Spleen (tissue), 7 donors: ENCODE measurements at regions not wholly inside any gene's neighbourhood (a gene's known extent, or its start where the extent isn't known, plus 50 kb on each side); places are given as distances from the start of the nearest gene placed in this dataset.

ENCODE experiments used
- POLR2A ChIP-seq, 3 donors: fragments of 450-650 bp; IDR thresholded peaks; one replicate each; pipeline ENCODE4 v1.5.1; 2017; ENCODE audit warnings: antibody characterized with exemption in 3 of 3, mild to moderate bottlenecking in 1 of 3
- POLR2AphosphoS5 ChIP-seq, 3 donors: sonication (generic); formaldehyde crosslinking; IDR thresholded peaks; one replicate each; pipeline ENCODE4 v1.5.1; 2017; ENCODE audit warnings: antibody characterized with exemption in 3 of 3
- TF ChIP-seq, protein P1 (sequence below), 11 experiments: fragments of 200-600 bp in 7 of 11; fragments of 450-650 bp in 4 of 11; sonication (generic) in 4 of 11; IDR thresholded peaks in 8 of 11; conservative IDR thresholded peaks in 3 of 11; 1 replicate in 7 of 11; 2 replicates in 4 of 11; pipeline versions ENCODE4 v1.4.0 to v1.8.0; 2016 to 2021; ENCODE audit warnings: antibody characterized with exemption in 11 of 11, inconsistent platforms in 4 of 11, mild to moderate bottlenecking in 1 of 11
- donor health status: DM: no; HTN: no; CAD: no; lungs with moderate emphysema.
- donor health status: DM: no; HTN: no; CAD: no.
- donor health status: DM: no; HTN: no; CAD: no.

DNA sequence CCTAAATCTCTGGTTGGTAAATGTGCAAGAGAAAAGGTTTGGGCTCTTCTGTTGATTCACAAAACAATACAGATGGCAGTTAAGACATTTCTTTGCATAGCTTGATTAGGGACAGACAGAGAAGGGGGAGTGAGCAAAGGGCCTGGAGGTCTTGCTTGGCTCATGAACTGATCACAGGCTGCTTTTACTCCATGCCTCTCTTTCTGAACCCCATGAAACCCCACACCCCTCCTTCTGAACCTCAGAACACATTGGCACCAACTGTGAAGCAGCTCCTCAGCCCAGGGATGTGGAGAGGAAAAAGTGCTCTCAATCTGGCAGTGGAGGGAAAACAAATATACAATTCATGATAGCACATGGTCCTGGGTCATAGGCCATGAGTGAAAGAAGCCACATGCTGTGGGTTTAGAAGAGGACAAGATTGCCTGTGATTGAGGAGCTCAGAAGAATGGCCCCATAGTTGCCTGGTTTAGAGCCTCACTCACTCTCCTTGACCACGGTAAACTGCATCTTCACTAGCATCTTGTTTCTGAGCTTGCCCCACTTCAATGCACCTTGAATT lies 111.6 kb upstream of the GADD45A start:
- TF ChIP-seq, protein P1, sequence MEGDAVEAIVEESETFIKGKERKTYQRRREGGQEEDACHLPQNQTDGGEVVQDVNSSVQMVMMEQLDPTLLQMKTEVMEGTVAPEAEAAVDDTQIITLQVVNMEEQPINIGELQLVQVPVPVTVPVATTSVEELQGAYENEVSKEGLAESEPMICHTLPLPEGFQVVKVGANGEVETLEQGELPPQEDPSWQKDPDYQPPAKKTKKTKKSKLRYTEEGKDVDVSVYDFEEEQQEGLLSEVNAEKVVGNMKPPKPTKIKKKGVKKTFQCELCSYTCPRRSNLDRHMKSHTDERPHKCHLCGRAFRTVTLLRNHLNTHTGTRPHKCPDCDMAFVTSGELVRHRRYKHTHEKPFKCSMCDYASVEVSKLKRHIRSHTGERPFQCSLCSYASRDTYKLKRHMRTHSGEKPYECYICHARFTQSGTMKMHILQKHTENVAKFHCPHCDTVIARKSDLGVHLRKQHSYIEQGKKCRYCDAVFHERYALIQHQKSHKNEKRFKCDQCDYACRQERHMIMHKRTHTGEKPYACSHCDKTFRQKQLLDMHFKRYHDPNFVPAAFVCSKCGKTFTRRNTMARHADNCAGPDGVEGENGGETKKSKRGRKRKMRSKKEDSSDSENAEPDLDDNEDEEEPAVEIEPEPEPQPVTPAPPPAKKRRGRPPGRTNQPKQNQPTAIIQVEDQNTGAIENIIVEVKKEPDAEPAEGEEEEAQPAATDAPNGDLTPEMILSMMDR (IDR thresholded peaks at IDR 0.05 in 8 of 11, conservative IDR thresholded peaks at IDR 0.05 in 3 of 11) = no peak
- TF ChIP-seq POLR2A (IDR thresholded peaks at IDR 0.05) (no peak), POLR2AphosphoS5 (IDR thresholded peaks at IDR 0.05) (no peak)
